ENCODE measurements at regions not wholly inside any gene's neighbourhood (a gene's known extent, or its start where the extent isn't known, plus 50 kb on each side); places are given as distances from the start of the nearest gene placed in this dataset.
A peak's percentile ranks its signal among the peaks of the same experiment; 100 is the strongest.

DNA sequence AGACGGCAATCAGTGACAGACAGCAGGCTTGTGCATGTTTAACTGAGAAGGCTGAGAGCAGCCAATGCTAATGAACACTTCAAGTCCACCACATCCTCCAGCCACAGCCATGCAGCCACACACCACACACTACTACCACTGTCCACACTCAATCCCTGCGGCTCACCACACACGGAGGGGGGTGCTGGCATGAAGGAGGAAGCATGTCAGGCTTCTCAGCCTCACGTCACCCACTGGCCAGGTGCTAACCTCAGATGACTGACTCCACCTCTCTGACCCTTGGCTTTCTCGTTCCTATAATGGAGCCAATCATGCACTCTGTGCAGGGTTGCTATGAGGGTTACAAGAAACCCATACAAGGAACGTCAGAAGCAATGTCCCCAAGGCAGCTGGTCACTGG lies 165.4 kb upstream of the RNF32 start:
- H3K4me3 ChIP-seq (ENCODE audit: severe bottlenecking) = no peak overlapping the region
- H3K36me3 ChIP-seq (ENCODE audit: low read depth) = no peaks in the 10 kb centered on the region
- H3K4me1 ChIP-seq (ENCODE audit: insufficient read depth, poor library complexity, severe bottlenecking) = no peaks in the 10 kb centered on the region
- no peaks in the 10 kb centered on the region for H3K27me3 ChIP-seq (ENCODE audit: insufficient read depth, poor library complexity, severe bottlenecking)
- H3K9me3 ChIP-seq (ENCODE audit: severe bottlenecking) = no peaks in the 10 kb centered on the region
- ATAC-seq (ENCODE audit: low read depth) (no peak), DNase-seq (ENCODE audit: low spot score) (no peak)
- H3K27ac ChIP-seq (ENCODE audit: poor library complexity, severe bottlenecking) = no peak overlapping the region
- TF ChIP-seq, protein P1, sequence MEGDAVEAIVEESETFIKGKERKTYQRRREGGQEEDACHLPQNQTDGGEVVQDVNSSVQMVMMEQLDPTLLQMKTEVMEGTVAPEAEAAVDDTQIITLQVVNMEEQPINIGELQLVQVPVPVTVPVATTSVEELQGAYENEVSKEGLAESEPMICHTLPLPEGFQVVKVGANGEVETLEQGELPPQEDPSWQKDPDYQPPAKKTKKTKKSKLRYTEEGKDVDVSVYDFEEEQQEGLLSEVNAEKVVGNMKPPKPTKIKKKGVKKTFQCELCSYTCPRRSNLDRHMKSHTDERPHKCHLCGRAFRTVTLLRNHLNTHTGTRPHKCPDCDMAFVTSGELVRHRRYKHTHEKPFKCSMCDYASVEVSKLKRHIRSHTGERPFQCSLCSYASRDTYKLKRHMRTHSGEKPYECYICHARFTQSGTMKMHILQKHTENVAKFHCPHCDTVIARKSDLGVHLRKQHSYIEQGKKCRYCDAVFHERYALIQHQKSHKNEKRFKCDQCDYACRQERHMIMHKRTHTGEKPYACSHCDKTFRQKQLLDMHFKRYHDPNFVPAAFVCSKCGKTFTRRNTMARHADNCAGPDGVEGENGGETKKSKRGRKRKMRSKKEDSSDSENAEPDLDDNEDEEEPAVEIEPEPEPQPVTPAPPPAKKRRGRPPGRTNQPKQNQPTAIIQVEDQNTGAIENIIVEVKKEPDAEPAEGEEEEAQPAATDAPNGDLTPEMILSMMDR (IDR thresholded peaks at IDR 0.05; ENCODE audit: poor library complexity, severe bottlenecking) = no peak

DNA sequence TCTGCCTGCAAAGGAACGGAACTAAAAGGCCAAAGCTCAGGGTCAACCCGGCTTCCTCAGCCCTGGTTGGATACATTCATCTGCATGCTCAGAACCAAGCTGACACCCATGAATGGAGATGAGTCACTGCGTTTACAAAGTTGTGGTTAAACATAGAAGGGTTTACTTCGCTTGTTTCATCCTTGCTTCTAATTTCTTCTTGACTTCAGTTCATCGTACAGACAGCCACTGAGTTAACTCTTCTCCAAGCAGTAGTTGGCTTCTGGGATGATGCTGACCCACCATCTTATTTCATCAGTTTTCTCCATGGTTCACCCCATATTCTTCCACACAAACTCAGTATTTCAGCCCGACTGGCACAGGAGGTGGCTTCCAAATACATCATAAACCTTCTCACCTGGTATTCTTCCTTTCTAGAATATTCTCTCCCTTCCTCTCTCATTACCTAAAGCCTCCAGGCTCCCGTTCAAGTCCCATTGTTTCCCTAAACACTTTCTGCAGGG lies 166.3 kb upstream of the RNF32 start:
- no peaks in the 10 kb centered on the region for H3K27me3 ChIP-seq (ENCODE audit: insufficient read depth, poor library complexity, severe bottlenecking)
- no peak for DNase-seq (ENCODE audit: low spot score)
- no peaks in the 10 kb centered on the region for H3K36me3 ChIP-seq (ENCODE audit: low read depth)
- H3K27ac ChIP-seq (ENCODE audit: poor library complexity, severe bottlenecking) = no peak overlapping the region
- no peaks in the 10 kb centered on the region for H3K9me3 ChIP-seq (ENCODE audit: severe bottlenecking)
- ATAC-seq (ENCODE audit: low read depth) = peak; percentile 92
- no peaks in the 10 kb centered on the region for H3K4me1 ChIP-seq (ENCODE audit: insufficient read depth, poor library complexity, severe bottlenecking)
- TF ChIP-seq, protein P1 (IDR thresholded peaks at IDR 0.05; ENCODE audit: poor library complexity, severe bottlenecking) = no peak
- no peak overlapping the region for H3K4me3 ChIP-seq (ENCODE audit: severe bottlenecking)

DNA sequence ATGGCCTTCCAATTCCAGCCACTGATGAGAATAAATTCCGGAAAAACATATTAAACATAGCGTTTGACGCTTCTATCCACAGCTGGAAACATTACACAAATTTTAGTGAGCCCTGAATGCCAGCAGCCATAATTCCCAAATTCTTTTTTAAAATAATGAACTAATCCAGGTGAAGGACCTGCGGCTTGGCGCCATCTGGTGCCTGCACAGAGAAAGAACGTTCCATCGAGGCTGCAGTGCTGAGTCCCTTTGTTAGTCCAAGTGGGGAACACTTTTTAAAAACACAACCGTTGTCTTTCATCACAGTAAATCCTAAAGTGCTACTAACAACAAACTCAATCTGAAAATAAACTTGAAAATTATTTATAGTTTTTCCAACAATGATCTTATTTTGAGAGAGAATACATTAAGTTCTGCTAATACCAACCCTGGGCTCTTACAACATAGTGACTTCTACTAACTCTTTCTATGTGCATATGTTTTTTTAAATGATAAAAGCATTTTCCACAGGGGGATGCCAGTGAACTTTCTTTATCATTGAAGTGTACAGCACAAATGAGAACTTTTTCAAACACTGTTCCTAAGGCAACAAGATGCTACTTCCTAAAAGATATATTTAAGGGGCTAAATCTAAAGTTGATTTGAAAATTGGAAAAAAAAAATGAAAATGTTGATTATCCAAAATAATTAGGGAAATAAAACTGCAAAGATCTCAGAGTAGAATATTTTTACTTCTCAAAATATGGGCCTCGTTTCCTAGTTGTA lies 166.9 kb upstream of the RNF32 start:
- Histone ChIP-seq H3K36me3 (ENCODE audit: low read depth) (no peaks in the 10 kb centered on the region), H3K4me1 (ENCODE audit: insufficient read depth, poor library complexity, severe bottlenecking) (no peaks in the 10 kb centered on the region), H3K27me3 (ENCODE audit: insufficient read depth, poor library complexity, severe bottlenecking) (no peaks in the 10 kb centered on the region), H3K9me3 (ENCODE audit: severe bottlenecking) (no peaks in the 10 kb centered on the region), H3K4me3 (ENCODE audit: severe bottlenecking) (no peak overlapping the region), H3K27ac (ENCODE audit: poor library complexity, severe bottlenecking) (no peak overlapping the region)
- ATAC-seq (ENCODE audit: low read depth) (peak; percentile 60), DNase-seq (ENCODE audit: low spot score) (no peak)
- TF ChIP-seq, protein P1 (IDR thresholded peaks at IDR 0.05; ENCODE audit: poor library complexity, severe bottlenecking) = peak; percentile 81

DNA sequence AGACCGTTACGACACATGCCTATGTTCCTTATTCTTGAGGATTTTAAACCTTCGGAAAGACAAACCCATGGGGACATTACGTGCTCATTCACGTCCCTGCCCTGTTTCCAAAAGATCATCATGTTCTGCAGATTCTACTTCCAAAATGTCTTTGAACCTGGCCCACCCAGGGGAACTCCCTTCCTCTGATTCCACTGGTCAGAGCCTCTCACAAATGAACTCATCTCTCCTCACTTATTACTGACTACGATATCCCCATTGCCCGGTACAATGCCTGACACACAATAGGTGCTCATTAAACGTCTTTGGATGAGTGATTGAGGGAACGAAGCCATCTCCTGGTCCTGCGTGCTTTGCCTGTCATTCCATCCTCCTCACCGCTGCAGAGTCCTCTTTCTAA lies 168.3 kb upstream of the RNF32 start:
- DNase-seq (ENCODE audit: low spot score) = no peak
- TF ChIP-seq, protein P1 (IDR thresholded peaks at IDR 0.05; ENCODE audit: poor library complexity, severe bottlenecking) = no peak
- H3K36me3 ChIP-seq (ENCODE audit: low read depth) = no peaks in the 10 kb centered on the region
- H3K4me1 ChIP-seq (ENCODE audit: insufficient read depth, poor library complexity, severe bottlenecking) = no peaks in the 10 kb centered on the region
- no peak for ATAC-seq (ENCODE audit: low read depth)
- H3K27ac ChIP-seq (ENCODE audit: poor library complexity, severe bottlenecking) = no peak overlapping the region
- H3K9me3 ChIP-seq (ENCODE audit: severe bottlenecking) = no peaks in the 10 kb centered on the region
- H3K27me3 ChIP-seq (ENCODE audit: insufficient read depth, poor library complexity, severe bottlenecking) = no peaks in the 10 kb centered on the region
- no peak overlapping the region for H3K4me3 ChIP-seq (ENCODE audit: severe bottlenecking)

All from RWPE2 (cell line).